Stimulated activated CD4-positive, alpha-beta T cell treated with anti-CD3 and anti-CD28 coated beads, Interleukin-4, amount 100 ng/mL, for 1 hour (primary cell): ENCODE measurements at regions not wholly inside any gene's neighbourhood (a gene's known extent, or its start where the extent isn't known, plus 50 kb on each side); places are given as distances from the start of the nearest gene placed in this dataset.

Source experiments
- DNase-seq: peaks from one replicate; pipeline ENCODE4 v3.0.0-alpha.2; 2020

- no peak for DNase-seq
Observed at GRCh38 chr5:61596265-61596664, 264.2 kb downstream of the ZSWIM6 start.

- DNase-seq: no peak
Observed at GRCh38 chr5:61597684-61598083, 265.6 kb downstream of the ZSWIM6 start.

- DNase-seq: no peak
Observed at GRCh38 chr5:61598126-61598525, 266.1 kb downstream of the ZSWIM6 start.

GRCh38 chr5:61599370-61600122 is 267.5 kb downstream of the ZSWIM6 start:
- DNase-seq: no peak

GRCh38 chr5:61600123-61600444 is 268.0 kb downstream of the ZSWIM6 start:
- DNase-seq: no peak

GRCh38 chr5:61600945-61601511 is 269.0 kb downstream of the ZSWIM6 start:
- DNase-seq: no peak

- DNase-seq: no peak
Observed at GRCh38 chr5:61603211-61603908, 271.3 kb downstream of the ZSWIM6 start.

GRCh38 chr5:61604076-61605025 is 272.3 kb downstream of the ZSWIM6 start:
- DNase-seq: no peak

- DNase-seq: no peak
Observed at GRCh38 chr5:61609840-61610677, 278.0 kb downstream of the ZSWIM6 start.

- no peak for DNase-seq
Observed at GRCh38 chr5:61610678-61611024, 278.6 kb downstream of the ZSWIM6 start.

- DNase-seq: no peak
Observed at GRCh38 chr5:61612431-61612830, 280.4 kb downstream of the ZSWIM6 start.

GRCh38 chr5:61613679-61614078 is 281.6 kb downstream of the ZSWIM6 start:
- DNase-seq: no peak

- DNase-seq: no peak
Observed at GRCh38 chr5:61614606-61615005, 282.5 kb downstream of the ZSWIM6 start.

GRCh38 chr5:61617039-61617438 is 285.0 kb downstream of the ZSWIM6 start:
- DNase-seq: no peak

- no peak for DNase-seq
Observed at GRCh38 chr5:61617995-61618525, 286.0 kb downstream of the ZSWIM6 start.

GRCh38 chr5:61618577-61618976 is 286.5 kb downstream of the ZSWIM6 start:
- DNase-seq: no peak

GRCh38 chr5:61619289-61619688 is 287.2 kb downstream of the ZSWIM6 start:
- DNase-seq: no peak

GRCh38 chr5:61619777-61620518 is 287.9 kb downstream of the ZSWIM6 start:
- no peak for DNase-seq

GRCh38 chr5:61620699-61621182 is 288.7 kb downstream of the ZSWIM6 start:
- DNase-seq: no peak

GRCh38 chr5:61621202-61621650 is 289.2 kb downstream of the ZSWIM6 start:
- no peak for DNase-seq

GRCh38 chr5:61622156-61622555 is 290.1 kb downstream of the ZSWIM6 start:
- DNase-seq: no peak
